H1 (cell line): ENCODE measurements at regions not wholly inside any gene's neighbourhood (a gene's known extent, or its start where the extent isn't known, plus 50 kb on each side); places are given as distances from the start of the nearest gene placed in this dataset.

ENCODE experiments used
- CHD7 ChIP-seq: fragments of 300-600 bp; sonication (generic); IDR thresholded peaks from 2 replicates; pipeline ENCODE4 v1.7.1; 2012; ENCODE audit warnings: low read length, moderate library complexity, mild to moderate bottlenecking, inconsistent platforms; ENCODE audit not compliant: insufficient replicate concordance
- E2F6 ChIP-seq: IDR thresholded peaks from 2 replicates; pipeline ENCODE4 v1.6.1; 2012; ENCODE audit warnings: inconsistent platforms
- KDM1A ChIP-seq: fragments of 200-600, 300-600 bp; sonication (generic); IDR thresholded peaks from 2 replicates; pipeline ENCODE4 v1.7.1; 2016; ENCODE audit warnings: mild to moderate bottlenecking, low read length, borderline replicate concordance
- NRF1 ChIP-seq: IDR thresholded peaks from 2 replicates; pipeline ENCODE4 v1.6.1; 2011; ENCODE audit warnings: mild to moderate bottlenecking, low read depth, low read length, improper control_type of control experiment
- TAF7 ChIP-seq: optimal IDR thresholded peaks from 2 replicates; pipeline ENCODE3; 2011; ENCODE audit warnings: low read depth, mild to moderate bottlenecking, inconsistent platforms, low read length, moderate library complexity, borderline replicate concordance
- YY1 ChIP-seq: IDR thresholded peaks from 2 replicates; pipeline ENCODE4 v1.6.1; 2011; ENCODE audit warnings: low read depth, mild to moderate bottlenecking, low read length

GRCh38 chr9:21561502-21561901, 79.4 kb upstream of the IFNE start (continued):
- TF ChIP-seq CHD7 (no peak), KDM1A (no peak), E2F6 (no peak), YY1 (no peak), TAF7 (no peak), NRF1 (no peak)
